ENCODE measurements at regions not wholly inside any gene's neighbourhood (a gene's known extent, or its start where the extent isn't known, plus 50 kb on each side); places are given as distances from the start of the nearest gene placed in this dataset.

GRCh38 chr21:27220416-27220815 is 253.5 kb upstream of the ADAMTS5 start:
- H3K27me3 ChIP-seq (ENCODE audit: control insufficient read depth in 2 of 2, insufficient read depth in 2 of 2, low read length in 2 of 2): no peaks in the 10 kb centered on the region
- no peaks in the 10 kb centered on the region for H3K36me3 ChIP-seq (replicated peaks in 1 of 2; ENCODE audit: control insufficient read depth in 1 of 2, insufficient read depth in 2 of 2, low read length in 2 of 2)
- no peak overlapping the region for H3K27ac ChIP-seq (ENCODE audit: low read depth in 1 of 2, low read length in 2 of 2)
- H3K4me2 ChIP-seq (replicated peaks; ENCODE audit: extremely low read depth, low read length, poor library complexity, severe bottlenecking): no peak overlapping the region
- intact Hi-C loops (cut with micrococcal nuclease): no loop called here
- Mint-ChIP-seq H3K9me3 (peaks cover 0 to 3% (median 2%) of the 10 kb centered on the region in 7 donors), H3K27me3 (ENCODE audit: low read depth in 3 of 3) (no peaks in the 10 kb centered on the region), H3K27ac (no peak overlapping the region), H3K4me1 (no peaks in the 10 kb centered on the region), H3K4me3 (no peak overlapping the region), H3K36me3 (no peaks in the 10 kb centered on the region)
- peaks cover 0 to 8% of the 10 kb centered on the region in 2 donors for H3K9me3 ChIP-seq (replicated peaks in 1 of 2; ENCODE audit: control insufficient read depth in 1 of 2, insufficient read depth in 1 of 2, low read length in 2 of 2)
- no peaks in the 10 kb centered on the region for H3K79me2 ChIP-seq (ENCODE audit: insufficient read depth, low read length)
- no peak overlapping the region for H2AFZ ChIP-seq (ENCODE audit: insufficient read depth, low read depth, low read length, poor library complexity, severe bottlenecking)
- no peaks in the 10 kb centered on the region for H3K4me1 ChIP-seq (ENCODE audit: control insufficient read depth in 1 of 2, insufficient read depth in 2 of 2, low read length in 2 of 2)
- no peaks in the 10 kb centered on the region for H4K20me1 ChIP-seq (ENCODE audit: insufficient read depth, low read length)
- no peak overlapping the region for H3K9ac ChIP-seq (ENCODE audit: insufficient read depth, low read length, poor library complexity, severe bottlenecking)
- H3K4me3 ChIP-seq (replicated peaks in 1 of 3; ENCODE audit: low read depth in 2 of 3, low read length in 3 of 3): no peak overlapping the region
- no peak for TF ChIP-seq CTCF (IDR thresholded peaks at IDR 0.05)
- no peak for DNase-seq

GRCh38 chr21:27219068-27219467 is 252.2 kb upstream of the ADAMTS5 start:
- Histone ChIP-seq H3K9ac (ENCODE audit: insufficient read depth, low read length, poor library complexity, severe bottlenecking) (no peak overlapping the region), H3K27ac (ENCODE audit: low read depth in 1 of 2, low read length in 2 of 2) (no peak overlapping the region), H3K79me2 (ENCODE audit: insufficient read depth, low read length) (no peaks in the 10 kb centered on the region), H3K4me2 (replicated peaks; ENCODE audit: extremely low read depth, low read length, poor library complexity, severe bottlenecking) (no peak overlapping the region), H2AFZ (ENCODE audit: insufficient read depth, low read depth, low read length, poor library complexity, severe bottlenecking) (no peak overlapping the region), H4K20me1 (ENCODE audit: insufficient read depth, low read length) (no peaks in the 10 kb centered on the region), H3K36me3 (replicated peaks in 1 of 2; ENCODE audit: control insufficient read depth in 1 of 2, insufficient read depth in 2 of 2, low read length in 2 of 2) (no peaks in the 10 kb centered on the region), H3K9me3 (replicated peaks in 1 of 2; ENCODE audit: control insufficient read depth in 1 of 2, insufficient read depth in 1 of 2, low read length in 2 of 2) (peaks cover 0 to 8% of the 10 kb centered on the region in 2 donors), H3K4me3 (replicated peaks in 1 of 3; ENCODE audit: low read depth in 2 of 3, low read length in 3 of 3) (no peak overlapping the region), H3K27me3 (ENCODE audit: control insufficient read depth in 2 of 2, insufficient read depth in 2 of 2, low read length in 2 of 2) (no peaks in the 10 kb centered on the region), H3K4me1 (ENCODE audit: control insufficient read depth in 1 of 2, insufficient read depth in 2 of 2, low read length in 2 of 2) (no peaks in the 10 kb centered on the region)
- intact Hi-C loops (cut with micrococcal nuclease): no loop called here
- no peaks in the 10 kb centered on the region for H3K36me3 Mint-ChIP-seq
- H3K4me3 Mint-ChIP-seq: no peak overlapping the region
- peaks cover 0 to 3% (median 2%) of the 10 kb centered on the region in 7 donors for H3K9me3 Mint-ChIP-seq
- DNase-seq: no peak
- no peak for TF ChIP-seq CTCF (IDR thresholded peaks at IDR 0.05)
- H3K27ac Mint-ChIP-seq: no peak overlapping the region
- no peaks in the 10 kb centered on the region for H3K4me1 Mint-ChIP-seq
- no peaks in the 10 kb centered on the region for H3K27me3 Mint-ChIP-seq (ENCODE audit: low read depth in 3 of 3)
- no CpG with 5 or more reads among the region's 2 CpGs for WGBS (ENCODE audit: insufficient coverage)
